HG02623 (cell line): ENCODE measurements at regions not wholly inside any gene's neighbourhood (a gene's known extent, or its start where the extent isn't known, plus 50 kb on each side); places are given as distances from the start of the nearest gene placed in this dataset.
A peak's percentile ranks its signal among the peaks of the same experiment; 100 is the strongest.

Source experiments
- ATAC-seq: cut with Tn5 transposase; IDR thresholded peaks from one replicate; pipeline ENCODE4 v1.9.1; 2021; ENCODE audit warnings: moderate library complexity; ENCODE audit not compliant: unreplicated experiment

DNA sequence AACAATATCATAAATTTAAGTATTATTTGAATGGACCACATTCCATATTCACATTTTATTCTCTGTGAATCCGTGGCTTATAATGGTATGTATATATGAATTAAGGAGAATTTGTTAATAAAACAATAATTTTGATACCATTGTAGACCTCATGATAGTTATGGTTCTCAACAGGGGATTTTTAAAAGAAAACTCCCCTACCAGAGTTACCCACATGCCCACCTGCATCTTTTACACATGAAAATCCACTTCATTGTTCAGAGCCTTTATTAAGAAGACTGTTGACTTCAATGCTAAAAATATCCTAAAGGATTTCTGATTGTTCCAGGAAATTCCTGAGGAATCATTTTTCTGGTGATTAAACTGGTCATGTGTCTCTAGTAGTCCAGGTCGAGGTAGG is 557.7 kb upstream of the MEF2C start:
- no peak for ATAC-seq

DNA sequence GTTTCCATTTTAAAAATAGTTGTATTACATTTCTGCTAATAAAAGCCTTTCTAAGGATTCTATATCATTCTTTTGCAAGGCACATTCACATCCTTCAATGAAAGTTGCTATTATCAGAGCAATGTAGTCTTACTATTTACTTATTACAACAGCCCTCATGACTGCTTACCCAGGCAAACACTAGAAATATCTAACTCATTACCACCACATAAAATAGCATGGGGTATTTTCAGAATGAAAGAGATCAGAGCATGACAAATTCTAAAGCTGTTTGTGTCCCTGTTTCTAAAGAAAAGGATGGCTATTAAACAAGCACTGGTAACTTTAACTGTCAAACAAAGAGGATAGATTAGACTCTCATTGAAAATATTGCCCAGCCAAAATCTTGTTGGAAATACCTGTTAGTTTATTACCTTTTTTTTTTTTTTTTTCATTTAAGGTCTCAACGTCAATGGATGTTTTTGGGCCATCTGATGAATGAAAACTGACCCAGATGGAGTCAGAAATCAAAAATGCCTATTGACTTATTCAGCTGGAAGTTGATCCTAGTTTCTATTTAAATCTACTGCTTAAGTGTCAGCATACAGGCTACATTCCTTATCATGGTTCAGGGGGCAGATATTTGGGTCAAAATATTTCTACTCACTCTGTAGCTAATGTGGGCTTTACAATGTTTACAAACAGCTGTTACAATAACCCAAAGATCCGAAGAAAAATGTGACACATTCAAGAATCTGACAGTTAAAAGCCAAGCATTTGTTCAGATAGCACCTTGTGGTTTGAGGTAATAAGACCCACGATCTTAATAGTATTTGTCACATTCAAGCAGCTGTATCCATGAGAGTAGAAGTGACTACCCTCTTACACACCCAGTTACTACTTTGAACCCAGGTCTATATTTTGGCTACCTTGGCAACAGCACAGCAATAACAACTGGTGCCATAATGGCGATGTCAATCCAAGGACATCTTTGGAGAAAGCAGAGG is 554.8 kb upstream of the MEF2C start:
- ATAC-seq, result no peak

DNA sequence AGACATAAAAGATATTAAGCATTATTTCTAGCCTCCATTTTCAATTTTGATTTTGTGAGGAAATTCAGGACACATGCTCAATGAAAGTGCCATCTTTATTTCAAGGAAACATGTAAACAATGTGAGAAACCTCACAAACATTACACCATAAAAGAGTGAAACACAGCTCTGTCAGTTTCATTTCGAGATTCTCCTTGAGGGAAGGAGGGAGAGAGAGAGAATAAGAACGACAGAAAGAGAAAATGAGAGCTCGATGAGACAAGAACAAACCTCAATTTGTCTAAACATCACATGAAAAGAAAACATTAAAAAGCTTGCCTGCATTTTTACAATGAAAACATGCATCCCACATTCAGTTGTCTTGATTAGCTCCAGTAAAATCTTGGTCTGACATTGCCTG is 553.5 kb upstream of the MEF2C start:
- ATAC-seq, result no peak

DNA sequence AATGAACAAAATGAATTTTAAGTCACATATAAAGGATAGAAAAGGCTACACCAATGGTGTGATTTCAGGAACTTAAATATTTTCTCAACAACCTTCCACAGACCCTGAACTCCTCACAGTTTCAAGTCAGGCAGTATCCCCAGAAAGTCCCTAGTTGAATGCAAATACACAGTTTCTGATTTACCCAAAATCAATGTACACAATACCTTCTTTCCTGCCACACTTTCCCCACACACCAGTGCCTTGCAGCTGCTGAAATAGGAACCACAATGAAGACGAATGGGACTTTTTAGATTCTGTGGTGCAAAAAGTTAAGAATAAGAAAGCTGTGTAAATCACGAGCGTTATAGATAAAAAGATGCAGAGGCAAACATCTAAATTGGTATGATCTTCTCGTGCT is 552.4 kb upstream of the MEF2C start:
- peak; percentile 87 for ATAC-seq

DNA sequence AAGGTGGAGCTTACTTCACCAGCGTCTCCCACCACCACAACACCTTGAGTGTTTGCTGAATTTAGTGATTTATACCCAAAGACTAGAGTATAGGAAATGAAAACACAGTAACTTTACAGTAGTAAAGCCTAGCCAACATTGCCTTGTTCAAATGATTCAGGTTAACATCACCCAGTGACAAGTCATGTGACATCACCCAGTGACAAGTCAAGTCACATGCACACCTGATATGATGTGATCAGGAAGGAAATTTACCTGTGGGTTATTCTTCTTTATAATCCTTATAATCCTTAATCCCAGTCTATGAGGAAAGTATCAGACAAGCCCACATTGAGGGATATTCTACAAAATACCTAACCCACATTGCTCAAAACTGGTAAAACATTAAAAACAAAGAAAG is 545.6 kb upstream of the MEF2C start:
- ATAC-seq, result no peak

DNA sequence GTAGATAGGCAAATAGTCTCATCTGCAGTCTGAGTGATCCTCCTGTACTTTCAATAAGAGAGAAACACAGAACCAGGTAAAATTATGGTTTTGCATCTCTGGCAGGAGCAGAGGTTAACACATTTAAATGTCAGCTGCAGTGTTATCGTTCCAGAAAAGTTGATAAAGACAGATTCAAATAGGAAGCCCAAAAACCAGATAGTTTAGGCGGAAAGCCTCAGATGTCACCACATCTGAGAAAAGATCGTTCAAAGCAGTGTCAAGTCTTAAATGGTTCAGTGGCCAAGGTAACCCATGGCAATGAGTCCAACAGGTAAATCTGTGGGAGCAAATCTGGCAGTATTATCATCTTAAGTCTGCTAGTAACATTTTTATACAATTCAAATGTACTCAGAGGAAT is 542.1 kb upstream of the MEF2C start:
- ATAC-seq, result no peak

DNA sequence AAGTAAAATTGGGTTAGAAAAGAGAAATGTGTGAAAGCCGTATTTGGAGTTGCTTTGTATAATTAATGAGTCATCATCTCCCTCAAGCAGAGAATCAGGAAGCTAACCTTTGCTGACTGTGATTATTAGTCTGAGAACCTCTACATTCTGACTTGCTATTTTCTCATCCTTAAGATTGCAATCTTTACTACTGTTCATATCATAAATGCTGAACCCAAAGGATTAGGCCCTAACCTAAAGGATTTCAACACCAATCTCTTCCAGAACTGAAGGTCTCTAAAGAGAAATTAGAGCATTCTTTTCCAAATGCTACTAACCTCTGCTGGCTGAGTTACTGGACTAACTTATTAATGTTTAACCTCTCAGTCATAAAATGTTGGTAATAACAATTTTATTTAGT is 538.1 kb upstream of the MEF2C start:
- ATAC-seq, result peak; percentile 53

DNA sequence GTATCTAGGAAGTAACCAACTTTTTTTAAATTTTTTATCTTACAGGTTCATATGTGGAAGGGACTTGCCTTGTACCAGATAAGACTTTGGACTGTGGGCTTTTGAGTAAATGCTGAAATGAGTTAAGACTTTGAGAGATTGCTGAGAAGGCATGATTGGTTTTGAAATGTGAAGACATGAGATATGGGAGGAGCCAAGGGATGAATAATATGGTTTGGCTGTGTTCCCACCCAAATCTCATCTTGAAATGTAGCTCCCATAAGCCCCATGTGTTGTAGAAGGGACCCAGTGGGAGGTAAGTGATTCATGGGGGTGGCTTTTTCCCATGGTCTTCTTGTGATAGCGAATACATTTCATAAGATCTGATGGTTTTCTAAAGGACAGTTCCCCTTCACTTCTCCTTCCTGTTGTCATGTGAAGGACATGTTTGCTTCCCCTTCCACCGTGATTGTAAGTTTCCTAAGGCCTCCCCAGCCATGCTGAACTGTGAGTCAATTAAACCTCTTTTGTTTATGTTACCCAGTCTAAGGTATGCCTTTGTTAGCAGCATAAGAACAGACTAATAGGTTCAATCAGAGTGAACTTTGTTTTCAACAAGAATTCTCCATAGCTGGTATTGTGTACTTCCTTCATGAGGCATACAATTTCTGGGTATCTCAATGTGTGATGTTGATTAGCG is 535.6 kb upstream of the MEF2C start:
- no peak for ATAC-seq

DNA sequence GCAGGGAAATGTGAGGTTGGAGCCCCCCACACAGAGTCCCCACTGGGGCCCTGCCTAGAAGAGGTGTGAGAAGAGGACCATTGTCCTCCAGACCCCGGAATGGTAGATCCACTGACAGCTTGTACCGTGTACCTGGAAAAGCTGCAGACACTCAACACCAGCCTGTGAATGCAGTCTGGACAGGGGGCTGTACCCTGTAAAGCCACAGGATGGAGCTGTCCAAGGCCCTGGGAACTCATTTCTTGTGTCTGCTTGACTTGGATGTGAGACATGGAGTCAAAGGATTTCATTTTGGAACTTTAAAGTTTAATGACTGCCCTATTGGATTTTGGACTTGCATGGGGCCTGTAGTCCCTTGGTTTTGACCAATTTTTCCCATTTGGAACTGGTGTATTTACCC is 535.0 kb upstream of the MEF2C start:
- no peak for ATAC-seq

DNA sequence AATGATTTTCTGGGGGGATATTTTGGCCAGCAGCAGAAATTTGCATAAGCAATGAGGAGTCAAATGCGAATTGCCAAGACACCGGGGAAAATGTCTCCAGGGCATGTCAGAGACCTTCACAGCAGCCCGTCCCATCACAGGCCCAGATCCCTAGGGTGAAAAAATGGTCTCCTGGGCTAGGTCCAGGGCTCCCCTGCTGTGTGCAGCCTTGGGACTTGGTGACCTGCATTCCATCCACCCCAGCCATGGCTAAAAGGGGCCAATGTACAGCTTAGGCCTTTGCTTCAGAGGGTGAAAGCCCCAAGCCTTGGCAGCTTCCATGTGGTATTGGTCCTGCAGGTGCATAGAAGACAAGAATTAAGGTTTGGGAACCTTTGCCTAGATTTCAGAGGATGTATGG is 534.5 kb upstream of the MEF2C start:
- no peak for ATAC-seq

DNA sequence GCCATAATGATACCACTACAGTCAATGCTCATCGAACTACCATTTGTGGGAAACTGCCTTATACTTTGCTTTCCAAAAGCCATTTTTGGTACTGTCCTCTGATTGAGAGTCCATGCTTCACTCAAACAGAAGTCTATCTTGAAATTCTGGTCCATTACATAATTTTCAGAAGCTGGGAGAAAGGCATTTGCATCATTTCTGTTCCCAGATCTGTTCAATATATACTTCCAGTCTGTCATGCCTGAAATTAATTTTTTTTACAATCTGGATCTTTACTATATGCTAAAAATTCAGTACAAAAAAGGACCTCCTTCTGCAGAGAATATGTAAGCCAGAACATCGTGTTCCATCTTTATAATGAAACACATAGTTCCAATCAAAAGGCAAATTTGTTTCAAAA is 528.9 kb upstream of the MEF2C start:
- no peak for ATAC-seq

DNA sequence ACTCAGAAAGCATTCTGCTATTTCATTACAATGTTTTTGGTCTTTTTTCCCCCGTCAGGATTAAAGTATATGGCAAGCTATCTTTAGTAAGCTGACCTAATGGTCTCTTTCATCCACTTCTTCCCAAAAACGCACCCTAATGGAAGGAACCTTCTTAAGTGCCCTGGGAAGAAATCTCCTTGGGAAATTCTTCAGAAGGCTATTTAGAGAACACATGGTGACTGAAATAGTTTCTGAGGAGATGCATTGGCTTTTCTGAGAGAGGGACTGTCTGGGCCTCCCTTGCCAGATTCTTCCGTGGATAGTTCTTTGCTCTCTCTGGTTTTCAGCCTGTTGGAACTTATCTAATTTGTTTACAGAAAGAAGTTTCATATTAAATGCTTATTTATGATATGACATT is 524.1 kb upstream of the MEF2C start:
- ATAC-seq, result no peak

DNA sequence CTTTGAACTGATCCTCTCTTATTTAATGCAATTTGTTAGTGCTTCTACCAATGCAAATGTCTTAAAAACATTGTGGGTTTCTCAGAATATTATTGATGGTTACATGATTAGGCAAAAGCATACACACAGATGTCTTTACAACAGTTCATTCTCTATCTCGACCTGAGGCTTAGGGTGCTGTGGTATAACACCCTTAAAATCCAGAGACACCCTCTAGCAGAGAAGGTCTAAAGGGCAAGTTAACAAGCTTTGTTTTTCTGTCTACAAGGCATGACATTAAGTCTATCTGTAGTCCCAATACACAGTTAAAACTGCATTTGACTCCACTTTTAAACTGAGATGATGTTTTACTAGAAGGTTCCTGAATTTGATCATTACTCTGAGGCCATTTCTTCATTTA is 518.7 kb upstream of the MEF2C start:
- ATAC-seq, result no peak

DNA sequence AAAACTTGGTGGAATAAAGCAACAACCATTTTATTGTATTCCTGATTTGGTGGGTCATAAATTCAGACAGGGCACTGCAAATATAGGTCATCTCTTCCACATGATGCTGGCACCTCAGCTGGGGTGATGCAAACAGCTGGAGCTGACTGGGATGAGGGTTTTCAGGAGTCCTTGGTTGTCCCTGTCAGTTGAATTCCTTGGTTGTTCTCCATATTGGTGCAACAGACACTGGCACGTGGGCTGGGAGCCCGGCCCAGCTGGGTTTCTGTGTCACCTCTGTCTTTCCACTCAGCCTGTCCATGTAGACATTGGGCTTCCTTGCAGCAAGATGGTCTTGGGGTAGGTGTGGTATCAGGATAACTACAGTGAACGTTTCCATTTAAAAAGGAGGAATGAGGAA is 518.0 kb upstream of the MEF2C start:
- ATAC-seq, result no peak

DNA sequence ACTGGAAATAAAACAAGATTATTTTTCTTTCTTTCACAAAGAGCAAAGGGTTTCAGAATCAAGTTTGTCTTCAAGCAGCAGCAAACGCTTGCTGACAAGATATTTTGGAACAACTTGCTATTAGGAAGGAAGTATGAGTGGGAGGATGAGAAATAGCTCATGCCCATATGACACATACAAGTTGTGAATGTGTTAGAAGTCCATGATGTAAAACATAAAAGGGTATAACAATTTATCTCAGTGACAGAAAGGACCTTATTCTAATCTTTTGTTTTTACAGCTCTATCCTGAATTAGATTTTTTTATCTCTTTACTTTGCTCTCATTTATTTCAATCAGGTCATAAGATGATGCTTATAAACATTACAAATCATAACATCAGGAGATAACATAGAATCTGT is 516.6 kb upstream of the MEF2C start:
- ATAC-seq, result no peak

DNA sequence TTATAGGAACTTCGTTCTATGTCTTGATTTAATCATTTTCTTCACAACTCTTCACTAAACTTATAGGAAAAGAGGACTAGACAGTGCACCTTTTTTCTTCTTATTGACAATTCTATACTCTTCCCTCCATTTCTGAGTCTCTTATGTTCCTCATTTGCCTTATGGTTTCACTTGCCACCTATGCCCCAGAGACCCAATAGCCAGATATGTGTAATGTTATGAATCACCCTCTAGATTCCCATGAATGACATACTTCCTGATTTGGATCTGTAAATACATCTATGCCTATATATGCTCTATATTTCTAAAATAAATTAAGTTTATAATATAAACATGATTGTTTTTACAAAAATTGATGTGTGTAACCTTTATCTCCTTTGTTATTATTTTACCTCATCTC is 514.1 kb upstream of the MEF2C start:
- peak; percentile 70 for ATAC-seq

DNA sequence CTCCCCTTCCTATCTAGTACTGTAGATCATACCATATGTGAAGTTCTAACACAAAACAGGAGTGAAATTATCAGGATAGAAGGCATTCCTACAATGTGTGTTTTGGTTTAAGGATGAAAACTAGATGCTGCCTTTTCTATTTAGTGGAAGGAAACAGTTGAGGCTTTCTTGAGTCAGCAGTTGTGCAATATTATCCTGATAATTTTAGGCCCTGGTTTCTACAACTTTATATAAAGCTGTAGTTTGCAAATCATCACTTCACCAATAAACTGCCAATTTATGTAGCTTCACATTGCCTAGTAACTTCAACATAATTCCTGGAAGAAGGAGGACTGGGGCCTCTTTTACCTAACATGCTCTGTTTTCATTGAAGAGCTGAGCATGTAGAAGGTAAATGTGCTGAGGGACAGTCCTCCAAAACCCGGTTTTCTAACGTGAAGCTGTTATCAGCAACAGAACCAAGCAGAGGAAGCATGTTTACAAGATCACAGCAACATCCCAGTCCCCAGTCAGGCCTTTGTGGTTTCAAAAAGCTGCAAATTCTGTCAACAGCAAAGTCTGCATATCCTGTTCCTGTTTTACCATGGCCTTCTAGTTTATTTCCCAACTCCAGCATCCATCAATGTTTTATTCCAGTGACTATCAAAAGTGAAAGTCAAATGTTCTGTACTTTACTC is 513.4 kb upstream of the MEF2C start:
- ATAC-seq, result peak; percentile 52

DNA sequence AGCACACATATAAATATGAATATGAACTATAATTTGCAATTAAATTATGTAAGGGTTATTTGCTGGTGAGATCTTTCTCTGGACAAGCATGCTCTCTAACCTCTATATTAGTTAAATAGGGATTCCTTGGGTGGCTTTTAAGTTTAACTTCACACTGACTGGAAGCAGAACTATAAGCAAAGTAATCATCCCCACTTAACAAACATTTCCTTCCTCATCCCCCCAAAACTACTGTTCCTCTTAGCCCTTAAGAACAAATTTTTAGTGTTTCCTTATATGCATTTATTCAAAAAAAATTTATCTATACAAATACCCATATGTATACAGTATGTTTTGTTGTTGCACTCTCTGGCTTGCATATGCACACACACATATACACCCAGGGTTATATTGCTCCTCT is 512.1 kb upstream of the MEF2C start:
- no peak for ATAC-seq

DNA sequence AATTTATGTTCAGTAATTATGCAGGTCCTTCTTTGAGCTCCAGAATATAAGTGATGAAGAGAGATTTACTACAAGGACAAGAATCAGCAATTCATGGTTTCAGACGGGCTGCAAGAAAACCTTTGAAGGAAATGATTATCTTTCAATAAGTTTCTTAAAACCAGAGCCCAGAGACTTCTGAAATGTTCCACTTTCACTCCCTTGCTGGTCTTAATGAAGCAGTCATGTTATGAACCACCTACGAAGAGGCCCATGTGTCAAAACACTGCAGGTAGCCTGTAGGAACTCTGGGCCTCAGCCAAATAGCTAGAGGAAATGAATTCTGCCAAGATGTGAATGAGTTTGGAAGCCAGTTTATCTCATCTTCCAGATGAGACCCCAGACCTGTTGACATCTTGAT is 505.9 kb upstream of the MEF2C start:
- no peak for ATAC-seq

DNA sequence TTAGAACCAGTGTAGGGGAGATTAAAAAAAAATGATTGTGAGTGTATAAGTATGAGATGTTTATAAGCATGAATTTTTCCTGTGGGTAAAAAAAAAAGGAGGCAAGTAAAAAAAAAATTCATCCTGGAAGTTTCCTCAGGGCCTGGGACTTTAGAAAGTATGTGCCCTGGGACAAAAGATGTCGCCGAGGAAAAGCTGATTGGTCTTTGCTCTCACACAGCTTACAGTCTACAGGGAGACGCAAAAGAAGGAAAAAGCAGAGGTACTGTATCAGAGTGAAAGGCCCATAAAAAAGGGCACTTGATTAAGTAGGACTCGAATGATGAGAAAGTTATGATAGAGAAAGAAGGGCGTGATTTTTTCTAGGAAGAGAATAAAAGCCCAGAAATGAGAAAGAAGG is 501.4 kb upstream of the MEF2C start:
- no peak for ATAC-seq

DNA sequence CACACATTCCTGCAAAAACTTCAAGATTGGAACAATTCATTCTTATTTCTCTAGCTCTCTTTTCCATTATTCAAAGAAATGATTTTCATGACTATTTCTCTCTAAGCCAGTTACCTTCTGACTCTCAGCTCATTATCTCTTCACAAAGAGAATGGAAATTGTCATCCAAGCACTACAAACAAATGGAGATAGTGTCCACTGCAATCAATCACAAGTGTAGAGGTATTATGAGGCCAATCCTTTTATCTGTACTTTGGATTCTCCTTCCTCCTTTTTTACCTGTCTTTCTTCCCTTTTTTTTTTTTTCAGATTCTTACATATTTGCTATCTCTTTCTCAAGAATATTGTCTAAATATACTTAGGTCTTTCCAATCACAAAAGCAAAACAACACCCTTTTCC is 497.7 kb upstream of the MEF2C start:
- ATAC-seq, result no peak
